Activated naive CD4-positive, alpha-beta T cell treated with anti-CD3 and anti-CD28 coated beads, Interleukin-2, amount 50 U/mL, for 72 hours (primary cell): ENCODE measurements at regions not wholly inside any gene's neighbourhood (a gene's known extent, or its start where the extent isn't known, plus 50 kb on each side); places are given as distances from the start of the nearest gene placed in this dataset.

ENCODE experiments used
- ATAC-seq, 2 donors: fragments of 150-1000 bp; cut with Tn5 transposase; 2 replicates each; pipeline ENCODE4 v1.10.0; 2021; ENCODE audit warnings: mild to moderate bottlenecking in 2 of 2, moderate library complexity in 2 of 2
- DNase-seq, 2 donors: peaks; one replicate each; pipeline ENCODE4 v3.0.0; 2021 to 2022; ENCODE audit warnings: low spot score in 2 of 2
- H3K27ac Mint-ChIP-seq, 2 donors: one replicate each; pipeline ENCODE4 v1.8.0; 2022; ENCODE audit warnings: mild to moderate bottlenecking in 2 of 2, mixed read lengths in 2 of 2
- H3K36me3 Mint-ChIP-seq, 2 donors: one replicate each; pipeline ENCODE4 v1.8.0; 2022; ENCODE audit warnings: mixed read lengths in 2 of 2
- H3K9me3 Mint-ChIP-seq, 2 donors: one replicate each; pipeline ENCODE4 v1.8.0; 2022; ENCODE audit warnings: mixed read lengths in 2 of 2

- no peaks in the 10 kb centered on the region for H3K9me3 Mint-ChIP-seq
- no peak for ATAC-seq
- H3K27ac Mint-ChIP-seq = no peak overlapping the region
- H3K36me3 Mint-ChIP-seq = no peaks in the 10 kb centered on the region
- DNase-seq = no peak
Measured at GRCh38 chr1:84759756-84760155, 69.5 kb upstream of the SSX2IP start.

- Mint-ChIP-seq H3K27ac (no peak overlapping the region), H3K36me3 (no peaks in the 10 kb centered on the region), H3K9me3 (no peaks in the 10 kb centered on the region)
- ATAC-seq (peak; percentile 52 to 56), DNase-seq (no peak)
Measured at GRCh38 chr1:84758968-84759491, 68.8 kb upstream of the SSX2IP start.

DNA sequence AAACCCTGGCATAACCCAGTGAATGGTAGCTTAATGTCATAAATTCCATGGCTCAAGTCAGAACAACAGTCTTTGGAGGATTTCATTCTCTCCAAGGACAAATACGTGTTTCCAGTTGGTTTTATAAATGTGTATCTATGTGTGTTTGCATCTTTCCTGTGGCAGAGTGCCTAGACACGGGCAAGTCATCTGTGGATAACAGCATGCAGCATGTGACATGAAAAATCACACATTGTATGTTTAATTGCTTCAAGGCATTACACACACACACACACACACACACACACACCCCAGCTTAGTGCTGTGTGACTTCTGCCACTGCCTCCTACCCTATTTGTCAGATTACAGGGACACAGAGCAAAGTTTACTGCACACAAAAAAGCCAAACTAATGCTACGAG lies 68.2 kb upstream of the SSX2IP start:
- Mint-ChIP-seq H3K27ac (no peak overlapping the region), H3K36me3 (no peaks in the 10 kb centered on the region), H3K9me3 (no peaks in the 10 kb centered on the region)
- DNase-seq (no peak), ATAC-seq (no peak)

- no peak overlapping the region for H3K27ac Mint-ChIP-seq
- no peak for ATAC-seq
- no peak for DNase-seq
- H3K9me3 Mint-ChIP-seq = no peaks in the 10 kb centered on the region
- H3K36me3 Mint-ChIP-seq = no peaks in the 10 kb centered on the region
Measured at GRCh38 chr1:84757301-84757700, 67.0 kb upstream of the SSX2IP start.

- ATAC-seq = no peak
- Mint-ChIP-seq H3K36me3 (no peaks in the 10 kb centered on the region), H3K9me3 (no peaks in the 10 kb centered on the region), H3K27ac (no peak overlapping the region)
- no peak for DNase-seq
Measured at GRCh38 chr1:84756455-84757082, 66.3 kb upstream of the SSX2IP start.

DNA sequence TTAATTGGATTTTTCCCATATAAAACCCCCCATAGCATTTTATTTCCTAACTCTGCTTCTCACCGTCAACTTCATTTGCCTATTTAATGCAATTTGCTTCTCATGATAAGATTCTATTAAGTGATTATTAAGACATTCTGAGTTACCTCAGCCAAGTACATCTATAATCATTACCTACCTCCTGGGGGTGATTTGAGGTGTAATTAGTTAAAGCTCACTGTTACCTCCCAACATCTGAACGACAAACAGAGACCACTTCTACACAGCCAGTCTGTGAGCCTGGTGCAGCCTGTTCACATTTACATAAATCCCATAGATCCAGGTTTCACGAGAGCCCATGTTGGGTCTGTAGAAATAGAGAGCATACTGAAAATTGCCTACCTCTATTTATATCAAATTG lies 65.7 kb upstream of the SSX2IP start:
- Mint-ChIP-seq H3K27ac (no peak overlapping the region), H3K36me3 (no peaks in the 10 kb centered on the region), H3K9me3 (no peaks in the 10 kb centered on the region)
- DNase-seq = no peak
- no peak for ATAC-seq

DNA sequence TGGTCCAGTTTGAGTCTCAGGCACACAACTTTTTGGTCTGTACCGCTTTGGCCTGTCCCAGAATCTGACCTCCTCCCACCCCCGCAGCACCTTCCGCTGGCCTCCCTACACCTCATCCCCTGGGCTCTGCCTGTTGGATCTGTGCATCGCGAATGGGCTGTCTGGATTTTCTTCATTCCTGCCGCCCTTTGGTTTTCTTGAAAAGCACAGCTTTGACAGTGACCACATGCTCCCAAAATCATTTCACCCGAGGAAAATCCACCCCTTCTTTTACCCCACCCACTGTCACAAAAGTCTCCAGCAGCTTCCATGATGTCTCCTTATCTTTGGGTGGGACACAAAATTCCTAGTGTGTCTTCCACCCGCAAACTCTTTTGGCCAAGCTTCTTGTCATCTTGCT lies 65.0 kb upstream of the SSX2IP start:
- Mint-ChIP-seq H3K36me3 (no peaks in the 10 kb centered on the region), H3K9me3 (no peaks in the 10 kb centered on the region), H3K27ac (peak overlapping the region in 1 of 2 donors; percentile 38)
- ATAC-seq (no peak), DNase-seq (no peak)

- H3K9me3 Mint-ChIP-seq = no peaks in the 10 kb centered on the region
- no peak for DNase-seq
- H3K27ac Mint-ChIP-seq = no peak overlapping the region
- ATAC-seq = no peak
- H3K36me3 Mint-ChIP-seq = no peaks in the 10 kb centered on the region
Measured at GRCh38 chr1:84754386-84754703, 64.1 kb upstream of the SSX2IP start.

DNA sequence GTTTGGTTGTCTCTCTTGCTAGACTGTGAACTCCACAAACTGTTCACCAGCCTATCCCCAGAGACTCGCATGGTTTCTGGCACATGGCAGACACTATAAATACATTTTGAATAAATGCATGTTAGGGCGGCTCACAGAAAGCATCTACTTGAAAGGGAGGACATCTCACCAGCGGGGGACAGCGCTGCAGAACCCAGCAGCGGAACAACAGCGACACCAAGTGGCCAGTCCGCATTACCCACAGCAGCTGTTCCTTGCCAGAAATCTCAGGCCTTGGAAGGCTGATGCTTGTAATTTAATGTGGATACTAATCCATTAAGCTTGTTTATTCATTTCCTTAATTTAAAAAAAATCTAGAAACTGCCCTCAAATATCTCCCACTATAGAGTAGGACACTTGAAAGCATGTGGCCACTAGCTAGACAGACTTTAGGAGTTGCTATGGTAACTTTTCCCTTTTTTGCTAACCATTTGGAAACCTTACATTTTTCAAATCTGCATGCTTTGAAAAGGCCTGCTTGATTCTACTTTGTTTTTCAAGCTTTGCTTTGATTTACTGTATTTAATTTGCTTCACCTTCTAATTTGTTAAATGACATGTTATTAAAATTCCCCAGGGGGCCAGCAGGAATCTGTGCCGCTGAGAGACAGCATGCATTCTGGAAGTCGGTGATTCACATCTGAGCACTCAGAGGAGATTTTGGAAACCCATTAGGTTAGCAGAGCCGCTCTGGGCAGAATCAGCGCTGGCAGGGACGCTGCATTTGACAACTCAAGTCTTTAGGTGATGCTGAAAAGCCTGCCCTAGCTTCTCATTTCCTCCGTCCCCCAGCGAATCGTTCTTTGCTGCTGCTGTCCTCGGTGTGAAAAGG lies 63.5 kb upstream of the SSX2IP start:
- H3K27ac Mint-ChIP-seq = no peak overlapping the region
- DNase-seq (peak in 1 of 2 donors; percentile 75), ATAC-seq (peak; percentile 84 to 88)
- no peaks in the 10 kb centered on the region for H3K9me3 Mint-ChIP-seq
- no peaks in the 10 kb centered on the region for H3K36me3 Mint-ChIP-seq

- no peaks in the 10 kb centered on the region for H3K9me3 Mint-ChIP-seq
- no peak overlapping the region for H3K27ac Mint-ChIP-seq
- no peak for DNase-seq
- ATAC-seq = no peak
- no peaks in the 10 kb centered on the region for H3K36me3 Mint-ChIP-seq
Measured at GRCh38 chr1:84750110-84750730, 60.0 kb upstream of the SSX2IP start.

DNA sequence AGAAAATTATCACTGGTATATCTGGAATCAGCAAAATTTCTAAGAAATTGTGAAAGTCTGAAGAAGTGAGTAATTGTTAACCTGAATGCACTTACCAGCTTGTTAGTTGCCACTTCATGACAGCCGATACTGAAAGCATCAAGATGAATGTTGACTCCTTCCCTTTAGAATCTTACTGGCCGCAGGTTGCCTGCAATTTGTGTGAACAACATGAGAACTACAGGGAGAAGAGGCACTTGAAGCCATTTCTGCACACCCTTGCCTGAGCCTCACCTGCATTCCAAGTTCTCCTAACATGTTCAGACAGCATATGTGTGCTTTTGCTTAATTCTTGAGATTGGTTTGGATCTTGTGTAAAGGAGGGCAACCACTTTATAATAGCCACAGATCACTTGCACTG lies 59.2 kb upstream of the SSX2IP start:
- Mint-ChIP-seq H3K27ac (no peak overlapping the region), H3K9me3 (no peaks in the 10 kb centered on the region), H3K36me3 (no peaks in the 10 kb centered on the region)
- DNase-seq (no peak), ATAC-seq (peak in 1 of 2 donors; percentile 54)

- ATAC-seq (no peak), DNase-seq (no peak)
- Mint-ChIP-seq H3K36me3 (no peaks in the 10 kb centered on the region), H3K9me3 (no peaks in the 10 kb centered on the region), H3K27ac (no peak overlapping the region)
Measured at GRCh38 chr1:84748364-84748763, 58.1 kb upstream of the SSX2IP start.

- Mint-ChIP-seq H3K36me3 (no peaks in the 10 kb centered on the region), H3K27ac (no peak overlapping the region), H3K9me3 (no peaks in the 10 kb centered on the region)
- DNase-seq (no peak), ATAC-seq (no peak)
Measured at GRCh38 chr1:84745857-84746256, 55.6 kb upstream of the SSX2IP start.

DNA sequence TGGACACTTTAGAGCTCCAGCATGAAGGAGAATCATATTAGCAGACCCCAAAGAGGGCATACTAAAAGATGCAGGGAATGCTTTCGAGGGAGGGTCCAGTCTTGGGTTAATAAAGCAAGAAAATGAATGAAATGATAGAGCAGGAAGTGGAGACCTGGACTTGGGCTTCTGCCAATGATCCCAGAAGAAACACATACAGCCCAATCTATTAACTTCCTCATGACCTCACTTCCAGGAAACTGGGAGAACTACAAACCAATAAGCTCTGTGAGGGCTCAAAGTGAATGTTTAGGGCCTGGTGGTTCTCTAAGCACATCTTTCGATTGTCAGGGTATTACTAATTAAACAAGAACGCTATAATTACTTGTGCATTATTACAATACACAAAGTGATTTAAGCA lies 53.6 kb upstream of the SSX2IP start:
- DNase-seq (no peak), ATAC-seq (no peak)
- Mint-ChIP-seq H3K36me3 (no peaks in the 10 kb centered on the region), H3K27ac (peak overlapping the region in 1 of 2 donors; percentile 33), H3K9me3 (no peaks in the 10 kb centered on the region)

DNA sequence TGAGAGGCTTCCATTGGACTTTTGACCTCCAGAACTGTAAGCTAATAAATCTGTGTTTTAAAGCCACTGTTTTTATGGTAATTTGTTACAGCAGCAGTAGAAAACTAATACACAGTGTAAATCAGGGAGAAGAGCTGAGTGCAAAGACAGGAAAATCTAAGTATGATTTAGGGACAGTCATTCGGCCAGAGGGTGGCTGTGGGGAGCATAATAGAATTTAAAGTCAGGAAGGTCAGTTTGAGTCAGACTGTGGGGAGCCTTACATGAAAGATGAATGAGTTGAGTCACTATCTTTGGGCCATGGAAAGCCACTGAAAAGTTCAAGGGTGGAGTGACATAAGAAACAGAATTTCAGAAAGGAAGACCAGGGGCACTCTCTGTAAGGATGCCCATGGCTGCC lies 52.4 kb upstream of the SSX2IP start:
- no peak overlapping the region for H3K27ac Mint-ChIP-seq
- ATAC-seq (peak; percentile 92 to 97), DNase-seq (peak in 1 of 2 donors; percentile 10)
- H3K9me3 Mint-ChIP-seq = no peaks in the 10 kb centered on the region
- no peaks in the 10 kb centered on the region for H3K36me3 Mint-ChIP-seq

GRCh38 chr1:84740050-84740714 lies 49.9 kb upstream of the SSX2IP start:
- no peak for ATAC-seq
- H3K36me3 Mint-ChIP-seq = no peaks in the 10 kb centered on the region
- H3K27ac Mint-ChIP-seq = no peak overlapping the region
- no peak for DNase-seq
- H3K9me3 Mint-ChIP-seq = no peaks in the 10 kb centered on the region
